ENCODE measurements at regions not wholly inside any gene's neighbourhood (a gene's known extent, or its start where the extent isn't known, plus 50 kb on each side); places are given as distances from the start of the nearest gene placed in this dataset.

DNA sequence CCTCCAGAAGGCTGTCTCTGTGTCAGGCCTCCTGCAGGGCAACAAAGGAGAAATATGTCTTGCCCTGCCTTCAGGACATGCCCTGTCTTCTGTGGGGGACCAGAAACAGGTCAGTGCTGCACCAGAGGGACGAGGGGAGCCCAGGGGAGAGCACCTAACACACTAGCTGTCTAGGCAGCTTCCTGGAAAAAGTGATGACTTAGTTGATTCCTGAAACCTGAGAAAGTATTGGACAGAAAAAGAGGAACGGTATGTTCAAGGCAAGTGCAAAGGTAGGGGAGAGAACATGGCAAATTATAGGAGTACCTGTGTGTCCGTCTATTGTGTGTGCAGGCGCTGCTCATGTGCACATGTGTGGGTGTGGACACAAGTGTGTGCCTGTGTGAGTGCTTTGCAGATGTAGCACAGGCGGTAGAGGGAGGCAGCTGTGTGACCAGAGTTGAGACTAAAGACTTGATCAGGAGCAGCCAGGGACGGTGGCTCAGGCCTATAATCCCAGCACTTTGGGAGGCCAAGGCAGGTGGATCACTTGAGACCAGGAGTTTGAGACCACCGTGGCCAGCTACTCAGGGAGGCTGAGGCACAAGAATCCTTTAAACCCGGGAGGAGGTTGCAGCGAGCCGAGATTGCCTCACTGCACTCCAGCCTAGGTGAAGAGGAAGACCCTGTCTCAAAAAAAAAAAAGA, 119.5 kb downstream of the GYPC start:
- no peak for DNase-seq

DNA sequence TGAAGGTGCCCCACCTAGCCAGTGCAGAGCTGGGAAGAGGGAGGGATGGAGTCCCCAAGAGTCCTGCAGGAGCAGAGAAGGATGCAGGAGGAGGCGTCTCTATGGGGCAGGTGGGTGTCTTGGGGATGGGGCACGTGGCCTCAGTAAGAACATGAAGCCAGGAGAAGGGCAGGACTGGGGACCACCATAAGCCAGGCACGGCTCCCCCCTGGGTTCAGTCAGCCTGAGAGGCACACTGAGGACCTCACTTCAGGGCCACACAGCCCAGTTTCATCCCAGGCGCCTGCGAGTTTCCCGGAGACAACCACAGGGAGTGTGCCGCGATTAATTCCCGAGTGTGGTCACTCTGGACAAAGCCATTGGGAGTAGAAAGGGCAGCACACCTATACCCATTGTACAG, 120.3 kb downstream of the GYPC start:
- DNase-seq = no peak

DNA sequence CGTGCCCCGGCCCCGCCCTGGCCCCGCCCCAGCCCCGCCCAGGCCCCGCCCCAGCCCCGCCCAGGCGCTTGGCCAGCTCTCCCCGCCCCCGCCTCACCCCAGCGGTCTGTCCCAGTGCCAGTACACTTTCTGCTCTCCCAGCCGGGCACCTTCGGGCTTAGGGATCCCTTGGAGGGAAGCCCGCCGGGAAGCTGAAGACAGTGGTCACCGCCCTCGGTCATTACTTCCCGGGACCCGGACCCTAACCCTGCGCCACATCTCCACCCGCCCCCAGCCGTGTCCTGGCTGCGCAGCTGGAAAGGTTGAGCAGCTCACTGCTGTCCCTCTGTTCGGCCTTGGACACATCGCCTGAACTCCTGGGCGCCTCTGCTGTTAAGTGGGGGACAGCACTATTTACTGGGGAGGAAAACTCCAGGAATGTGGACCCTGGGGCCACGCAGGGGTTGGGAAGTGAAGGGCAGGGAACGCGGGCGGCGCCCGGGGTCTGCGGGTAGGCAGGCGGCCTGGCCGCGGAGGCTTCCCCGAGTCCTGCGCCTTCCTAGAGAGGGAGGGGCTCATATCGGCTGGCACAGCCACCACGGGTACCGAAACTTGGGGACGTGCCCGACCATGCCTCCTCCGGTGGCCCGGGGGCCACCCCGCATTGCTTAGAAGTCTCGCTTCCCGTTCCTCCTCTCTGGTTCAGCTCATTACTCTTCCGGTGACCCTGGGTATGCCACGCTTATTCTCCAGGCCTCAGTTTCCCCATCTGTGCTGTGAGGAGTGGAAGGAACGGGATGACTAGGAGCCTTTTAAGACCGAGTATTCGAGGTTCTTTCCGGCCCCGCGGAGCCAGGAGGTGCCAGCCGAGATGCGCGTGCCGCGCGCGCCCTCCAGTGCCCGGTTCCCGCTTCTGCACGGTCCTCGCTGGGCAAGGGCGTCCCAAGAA, 121.0 kb downstream of the GYPC start:
- DNase-seq = peak; percentile 42

DNA sequence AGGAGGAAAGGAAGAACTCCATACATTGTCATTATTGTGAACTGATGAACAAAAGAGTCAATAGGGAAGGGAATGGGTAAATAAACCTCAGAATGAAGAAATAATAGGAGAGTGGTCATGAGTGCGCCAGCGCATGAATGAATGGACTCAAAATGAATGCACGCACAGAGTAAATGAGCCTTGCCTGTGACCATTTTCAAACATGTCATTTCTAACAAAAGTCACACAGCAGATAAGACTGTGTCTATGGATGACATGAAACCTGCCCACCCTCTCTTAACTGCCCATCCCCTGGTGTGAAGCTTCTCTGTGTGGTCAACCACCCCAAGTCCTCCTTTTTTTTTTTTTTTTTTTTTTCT, 121.1 kb upstream of the TEX51 start:
- no peak for DNase-seq

DNA sequence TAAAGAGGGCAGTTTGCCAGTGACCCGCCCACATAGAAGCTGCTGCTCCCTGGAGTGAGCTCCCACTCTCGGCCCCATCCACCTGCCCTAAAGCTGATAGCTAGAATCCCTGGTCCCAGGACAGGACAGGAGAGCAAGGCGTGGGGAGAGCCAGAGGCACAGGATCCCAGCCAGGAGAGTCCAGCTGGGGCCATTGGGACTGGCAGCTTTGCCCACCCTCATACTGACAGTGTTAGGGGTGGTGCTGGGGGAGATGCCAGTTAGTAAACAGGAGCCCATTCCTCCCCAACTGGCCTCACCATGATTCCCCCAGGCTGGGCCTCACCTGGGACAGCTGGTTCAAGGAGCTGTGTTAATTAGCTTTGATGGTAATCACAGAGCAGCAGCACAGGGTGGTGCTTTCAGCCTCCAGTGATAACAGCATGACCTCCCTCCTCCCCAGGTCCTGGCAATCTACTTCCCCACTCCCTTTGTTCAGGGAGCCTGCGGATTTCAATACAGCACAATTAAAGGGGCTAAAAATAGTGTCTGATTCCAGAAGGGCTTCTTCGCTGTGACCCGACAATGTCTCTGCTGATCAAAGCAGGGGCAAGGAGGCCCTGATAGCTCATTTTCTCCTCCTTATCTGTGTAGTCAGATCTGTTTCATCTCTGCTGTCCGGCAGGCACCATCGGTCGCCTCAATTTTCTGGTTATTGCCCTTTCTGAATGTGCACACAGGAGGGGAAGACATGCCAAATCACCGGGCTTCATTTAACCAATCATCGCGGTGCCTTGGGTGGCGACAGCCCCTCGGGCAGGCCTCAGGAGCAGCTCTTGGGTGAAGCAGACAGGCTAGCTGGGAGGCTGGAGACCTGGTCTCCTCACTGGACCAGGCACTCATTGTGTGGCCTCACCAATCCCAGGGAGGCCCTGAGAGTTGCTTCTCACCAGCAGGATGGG, 119.9 kb upstream of the TEX51 start:
- DNase-seq = no peak

DNA sequence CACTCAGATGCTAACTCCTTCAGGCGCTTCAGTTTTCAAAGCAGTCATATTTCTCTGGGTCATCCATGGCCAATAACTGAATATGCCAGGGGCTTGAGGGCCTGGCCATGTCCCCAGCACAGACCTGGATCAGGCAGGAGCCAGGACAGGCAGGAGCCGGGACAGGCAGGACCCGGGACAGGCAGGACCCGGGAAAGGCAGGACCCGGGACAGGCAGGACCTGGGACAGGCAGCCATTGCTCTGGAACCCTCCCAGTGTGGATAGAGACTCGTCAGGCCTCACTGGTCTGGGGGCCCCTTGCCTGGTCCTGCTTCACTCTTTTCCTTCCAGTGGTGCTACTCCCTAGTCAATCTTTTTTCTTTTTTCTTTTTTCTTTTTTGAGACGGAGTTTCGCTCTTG, 117.5 kb upstream of the TEX51 start:
- DNase-seq = no peak

DNA sequence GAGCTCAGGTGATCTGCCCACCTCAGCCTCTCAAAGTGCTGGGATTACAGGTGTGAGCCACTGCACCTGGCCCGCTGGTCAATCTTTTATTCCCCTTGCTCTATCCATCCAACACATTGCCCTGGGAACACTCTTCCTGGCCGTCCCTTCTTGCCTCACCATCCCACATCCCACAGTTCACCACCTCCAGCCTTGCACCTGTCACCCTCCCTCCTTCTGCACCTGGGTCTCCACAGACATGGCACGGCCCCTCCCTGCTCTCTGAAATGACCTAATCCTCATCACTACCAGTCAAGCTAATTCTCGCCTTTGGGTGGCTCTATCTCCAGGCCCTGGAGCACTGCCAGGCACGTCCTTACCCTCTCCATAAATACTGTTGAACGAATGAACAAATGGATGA, 116.9 kb upstream of the TEX51 start:
- no peak for DNase-seq

DNA sequence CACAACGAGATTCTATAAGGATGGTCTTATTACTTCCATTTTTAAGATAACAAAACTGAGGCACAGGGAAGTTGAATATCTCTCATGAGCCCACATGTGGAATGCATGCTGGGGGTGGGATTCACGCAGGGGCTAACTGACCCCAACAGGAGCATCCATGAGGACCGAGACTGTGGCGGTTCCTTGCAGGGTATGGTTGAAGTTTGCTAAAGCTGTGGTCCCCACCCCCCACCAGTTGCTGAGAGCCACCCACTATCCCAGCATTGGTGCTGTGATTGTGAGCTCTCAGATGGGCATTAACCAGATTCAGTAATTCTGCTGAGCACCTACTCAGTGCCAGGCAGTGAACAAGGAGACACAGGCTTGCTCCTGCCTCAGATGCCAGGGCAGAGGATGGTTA, 116.0 kb upstream of the TEX51 start:
- no peak for DNase-seq

DNA sequence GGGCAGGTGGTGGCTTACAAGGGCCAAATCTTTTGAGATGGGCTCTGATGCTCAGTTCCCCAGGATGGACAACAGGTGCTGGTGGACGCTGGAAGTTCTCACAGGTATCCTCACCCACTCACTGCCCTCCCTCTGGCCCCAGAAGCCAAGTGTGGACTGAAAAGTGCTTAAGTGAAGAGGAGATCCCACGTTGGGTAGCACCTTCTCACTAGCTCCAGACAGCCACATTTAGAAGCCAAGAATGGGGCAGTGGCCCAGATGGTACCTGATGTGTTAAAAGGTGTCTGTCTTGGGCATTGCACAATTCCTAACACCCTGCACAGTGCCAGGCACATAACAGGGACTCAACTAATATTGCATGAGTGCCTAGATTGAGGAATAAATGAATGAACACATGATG, 115.3 kb upstream of the TEX51 start:
- DNase-seq = no peak

DNA sequence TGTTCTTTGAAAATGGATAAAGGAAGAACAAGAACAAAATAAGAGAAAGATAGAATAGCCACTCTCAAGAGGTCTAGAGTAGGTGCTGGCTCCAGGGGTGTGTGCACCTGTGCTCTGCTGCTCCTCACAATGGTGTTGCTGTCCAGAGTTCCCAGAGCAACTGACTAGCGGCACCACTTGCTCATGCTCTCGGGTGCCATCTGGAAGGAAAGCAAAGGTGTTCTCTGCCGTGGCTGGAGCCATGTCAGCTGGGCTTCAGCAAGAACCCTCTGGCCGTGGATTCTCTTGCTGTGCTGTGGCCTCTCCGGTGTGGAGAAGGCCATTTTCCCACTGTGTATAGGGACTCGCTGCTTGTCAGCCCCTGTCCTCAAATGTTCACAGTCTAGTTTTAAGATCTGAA, 114.6 kb upstream of the TEX51 start:
- no peak for DNase-seq

DNA sequence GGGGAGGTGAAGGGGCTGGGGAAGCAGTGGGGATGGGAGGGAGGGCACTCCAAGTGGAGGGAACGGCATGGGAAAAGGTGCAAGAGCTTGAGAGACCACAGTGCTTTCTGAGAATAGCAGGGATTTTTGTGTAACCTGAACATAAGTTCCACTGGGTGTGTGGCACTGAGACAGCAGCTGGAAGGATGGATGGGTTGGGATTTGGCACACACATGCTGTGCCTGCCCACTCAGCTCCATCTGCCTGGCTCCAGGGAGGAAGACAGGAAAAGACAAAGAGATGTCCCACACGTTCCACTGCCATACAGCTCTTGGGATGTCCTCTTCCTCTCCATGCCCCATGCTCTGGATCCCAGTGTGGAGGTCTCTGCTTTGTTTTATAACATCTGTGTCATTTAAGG, 114.1 kb upstream of the TEX51 start:
- no peak for DNase-seq

DNA sequence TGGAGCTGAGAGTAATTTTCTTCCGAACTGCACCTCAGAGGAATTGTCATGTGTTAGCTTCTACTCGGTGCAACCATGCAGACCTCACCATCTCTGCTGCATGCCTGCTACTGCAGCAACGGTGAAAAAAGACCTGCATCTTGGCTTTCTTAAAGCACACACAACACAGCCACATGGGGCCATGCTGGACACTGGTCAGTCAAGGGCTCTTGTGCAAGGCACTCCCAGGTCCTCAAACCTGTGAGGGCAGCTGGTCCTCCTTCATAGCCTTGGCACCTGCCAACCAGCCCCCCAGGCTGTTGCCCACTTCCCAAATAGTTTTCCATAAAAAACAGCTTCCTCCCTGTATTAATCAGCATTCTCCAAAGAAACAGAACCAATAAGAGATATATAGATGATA, 113.5 kb upstream of the TEX51 start:
- no peak for DNase-seq

DNA sequence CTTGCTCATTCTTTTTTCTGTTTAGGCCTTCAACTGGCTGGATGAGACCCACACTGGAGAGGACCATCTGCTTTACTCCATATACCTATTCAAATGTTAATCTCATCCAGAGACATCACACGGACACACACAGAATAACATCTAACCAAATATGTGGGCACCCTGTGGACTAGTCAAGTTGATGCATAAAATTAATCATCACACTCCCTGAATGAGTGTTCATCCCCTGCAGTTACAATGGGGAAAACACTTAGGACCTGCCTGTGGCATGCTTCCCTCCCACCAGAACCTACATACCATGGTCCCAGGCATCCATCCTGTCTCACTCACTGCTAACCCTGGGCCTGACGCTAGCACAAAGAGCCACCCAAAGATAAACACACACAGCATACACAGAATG, 112.8 kb upstream of the TEX51 start:
- no peak for DNase-seq

DNA sequence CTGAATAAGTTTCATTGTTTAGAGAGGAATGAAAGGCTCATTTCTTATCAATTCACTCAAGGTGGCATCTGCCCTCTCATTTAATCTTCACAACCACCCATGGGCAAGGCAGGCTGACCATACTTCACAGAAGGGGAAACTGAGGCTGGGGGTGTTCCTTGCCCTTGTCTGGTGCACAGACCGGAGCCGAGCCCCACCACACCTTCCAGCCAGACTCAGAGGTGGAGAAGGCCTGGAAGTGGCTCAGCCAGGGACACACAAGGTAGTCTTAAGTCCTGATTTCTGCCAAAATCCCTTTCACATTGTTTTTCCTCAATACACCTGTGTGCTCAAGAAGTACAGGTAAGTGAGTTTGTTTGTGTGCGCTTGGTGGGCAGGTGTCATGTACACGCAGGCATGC, 111.9 kb upstream of the TEX51 start:
- no peak for DNase-seq

DNA sequence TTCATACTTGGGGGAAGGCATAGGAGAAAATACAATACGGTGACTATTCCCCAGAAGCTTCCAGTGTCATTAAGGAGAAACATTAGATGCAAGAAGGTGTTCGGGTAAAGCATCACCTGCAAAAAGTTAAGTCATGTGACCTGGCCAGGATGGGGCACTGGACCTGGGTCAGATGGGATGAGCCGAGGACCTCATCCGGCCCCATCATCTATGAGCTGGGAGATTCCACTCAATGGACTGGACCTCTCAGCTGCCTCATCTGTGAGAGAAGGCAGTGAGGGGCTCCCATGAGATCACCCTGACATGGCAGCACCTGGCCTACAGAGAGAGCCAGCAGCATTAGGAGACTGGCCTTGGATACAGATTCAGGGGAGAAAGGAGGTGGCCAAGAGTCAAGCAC, 111.4 kb upstream of the TEX51 start:
- DNase-seq = no peak

DNA sequence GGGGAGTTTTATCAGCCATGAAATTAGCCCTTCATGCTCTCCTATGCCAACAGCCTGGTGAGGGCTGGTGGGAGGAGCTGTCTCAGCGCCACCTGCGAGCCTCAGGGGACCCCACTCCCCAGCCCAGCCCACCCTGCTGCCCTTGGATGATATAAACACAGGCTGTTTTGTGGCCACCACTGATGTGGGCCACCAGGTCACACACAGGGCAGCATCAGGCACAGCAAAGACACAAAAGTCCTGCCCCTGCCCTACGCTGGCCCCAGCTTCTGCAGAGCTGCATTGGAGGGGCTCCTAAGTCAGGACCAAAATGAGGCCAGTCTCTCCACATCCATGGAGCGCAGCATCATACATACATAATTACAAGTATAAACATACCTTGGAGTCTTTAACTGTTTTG, 110.6 kb upstream of the TEX51 start:
- no peak for DNase-seq

DNA sequence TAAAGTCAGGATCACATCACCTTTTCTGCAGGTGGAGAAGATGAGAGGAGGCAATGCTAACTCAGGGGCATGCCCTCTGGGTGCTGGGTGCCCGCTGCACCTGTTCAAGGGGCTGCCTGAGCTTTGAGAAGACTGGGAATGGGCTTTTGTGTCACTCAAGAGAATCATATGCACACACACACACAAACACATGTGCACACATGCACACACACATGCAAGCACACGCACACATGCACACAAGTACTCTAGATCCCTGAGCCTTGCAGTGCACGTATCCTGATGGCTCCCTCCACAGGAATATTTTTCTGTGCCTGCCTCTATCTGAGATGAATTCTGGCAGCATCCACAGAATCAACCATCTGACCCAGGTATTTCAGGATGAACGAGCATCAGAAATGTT, 110.0 kb upstream of the TEX51 start:
- no peak for DNase-seq

DNA sequence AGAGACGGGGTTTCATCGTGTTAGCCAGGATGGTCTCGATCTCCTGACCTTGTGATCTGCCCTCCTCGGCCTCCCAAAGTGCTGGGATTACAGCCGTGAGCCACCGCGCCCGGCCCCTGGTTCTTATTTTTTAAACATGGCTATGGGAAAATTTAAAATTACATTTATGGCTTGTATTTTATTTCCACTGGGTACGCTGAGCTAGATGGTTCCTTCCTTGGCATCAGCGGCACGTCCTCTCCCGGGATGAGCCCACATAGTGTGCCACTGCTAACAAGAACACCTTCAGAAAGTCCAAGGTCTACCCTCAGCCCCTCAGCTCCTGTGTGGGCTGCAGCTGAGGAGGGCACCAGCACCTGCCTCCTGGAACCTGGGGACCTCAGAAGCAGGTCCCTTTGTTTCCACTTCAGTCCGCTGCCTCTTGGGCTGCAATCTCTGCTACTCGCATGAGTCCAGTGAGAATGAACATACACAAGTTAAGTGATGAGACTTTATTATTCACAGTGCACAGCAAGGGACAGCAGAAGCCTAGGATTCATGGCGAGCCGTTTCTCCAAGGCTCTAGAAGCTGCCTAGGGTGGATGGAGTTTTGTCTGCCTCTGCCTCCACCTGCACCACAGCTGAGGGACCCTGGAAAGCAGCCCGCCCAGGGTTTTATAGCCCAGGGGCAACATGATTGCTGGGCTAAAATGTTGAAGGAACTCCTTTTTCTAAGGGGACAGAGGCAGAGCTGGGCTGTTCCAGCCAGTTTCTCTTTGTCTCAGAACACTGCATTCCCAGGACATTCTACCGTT, 107.5 kb upstream of the TEX51 start:
- no peak for DNase-seq

DNA sequence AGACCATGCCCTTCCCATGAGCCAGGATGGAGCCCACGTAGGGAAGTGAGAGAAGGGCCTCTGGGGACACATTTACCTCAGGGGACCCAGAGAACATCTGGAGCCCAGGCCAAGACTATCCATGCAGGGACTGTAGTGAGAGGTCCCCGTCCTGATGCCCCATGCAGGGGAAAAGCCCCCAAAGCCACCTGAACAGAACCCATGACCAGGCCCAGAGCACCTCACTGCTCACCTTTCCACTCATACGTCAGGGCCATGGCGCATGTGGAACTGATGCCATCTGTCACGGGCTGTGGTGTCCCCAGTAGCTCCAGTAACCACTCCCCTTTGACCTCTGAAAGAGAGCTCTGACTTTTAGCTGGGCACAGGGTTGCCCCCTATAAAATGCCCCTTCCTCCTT, 106.5 kb upstream of the TEX51 start:
- DNase-seq = no peak

DNA sequence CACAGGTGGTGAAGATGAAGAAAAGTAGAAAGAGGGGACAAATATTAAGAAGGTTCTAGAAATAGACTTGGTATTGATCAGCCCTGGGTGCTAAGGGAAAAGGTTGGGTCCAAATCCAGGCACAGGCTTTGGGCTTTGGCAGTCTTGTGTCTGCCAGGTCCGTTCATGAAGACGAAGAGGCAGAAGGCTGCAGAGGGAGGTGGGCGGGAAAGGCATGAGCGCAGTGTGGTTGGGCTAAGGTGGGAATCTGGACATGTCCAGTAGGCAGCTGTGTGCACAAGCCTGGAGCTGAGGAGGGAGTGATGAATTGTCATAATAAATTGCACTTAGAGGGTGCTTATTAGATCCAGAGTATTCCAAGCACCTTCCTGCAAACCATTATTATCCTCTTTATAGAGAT, 105.7 kb upstream of the TEX51 start:
- DNase-seq = no peak

DNA sequence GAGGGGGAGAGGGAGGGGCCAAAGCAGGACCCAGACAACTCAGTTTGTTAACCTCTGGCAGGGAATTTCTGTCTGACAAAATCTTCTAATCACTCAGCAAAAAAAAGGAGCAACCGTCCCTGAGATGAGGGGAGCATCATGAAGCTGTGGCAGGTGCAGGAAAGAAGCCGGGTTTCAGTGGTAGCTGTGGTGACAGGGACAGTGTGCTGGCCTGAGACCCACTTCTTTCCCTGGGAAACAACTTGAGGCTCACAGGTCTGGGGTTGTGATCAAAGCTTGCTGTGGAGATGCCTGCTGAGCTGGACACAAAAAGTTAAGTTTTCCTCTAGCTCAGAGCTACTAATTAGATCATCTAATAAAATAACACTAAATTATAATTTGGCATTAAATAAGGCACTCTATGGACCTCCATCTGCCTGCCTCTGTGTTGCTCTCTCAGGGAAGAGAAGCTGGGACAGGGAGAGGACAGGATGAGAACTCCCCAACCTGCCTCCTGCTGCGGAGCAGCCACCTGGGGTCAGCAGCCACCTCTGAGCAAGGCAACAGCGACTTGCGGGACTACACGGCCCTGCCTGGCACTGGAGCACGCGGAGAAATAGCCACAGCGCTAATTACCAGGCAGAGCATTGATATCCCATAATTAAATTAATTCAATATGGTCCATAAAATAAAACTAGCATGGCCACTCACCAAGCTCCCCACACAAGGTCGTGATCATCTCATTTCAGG, 104.6 kb upstream of the TEX51 start:
- no peak for DNase-seq

DNA sequence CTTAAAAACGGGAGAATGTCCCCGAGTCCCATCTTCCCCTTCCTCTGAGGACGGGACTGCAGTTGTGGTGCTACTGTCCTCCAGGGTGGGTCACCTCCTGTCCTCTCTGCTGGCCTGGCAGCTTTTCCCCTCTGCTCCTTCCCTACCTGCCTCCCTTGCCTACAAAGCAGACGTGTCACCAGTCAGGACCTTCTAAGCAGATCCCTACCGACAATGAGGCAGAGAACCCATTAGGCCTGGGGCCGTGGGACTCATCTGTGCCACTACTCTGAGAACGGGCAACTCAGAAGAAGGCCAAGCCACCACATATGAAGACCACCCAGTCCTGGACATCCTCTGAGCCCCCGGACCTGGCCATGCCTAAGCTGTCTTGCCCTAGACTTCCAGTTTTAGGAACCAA, 103.0 kb upstream of the TEX51 start:
- DNase-seq = no peak
